Loucy (cell line): ENCODE measurements at regions not wholly inside any gene's neighbourhood (a gene's known extent, or its start where the extent isn't known, plus 50 kb on each side); places are given as distances from the start of the nearest gene placed in this dataset.

ENCODE experiments used
- H2AFZ ChIP-seq: fragments of 200-600 bp; sonication (generic); 2 replicates; pipeline ENCODE4 v1.6.0; 2016; ENCODE audit warnings: antibody characterized with exemption, mild to moderate bottlenecking, low read length, moderate library complexity
- H3F3A ChIP-seq: fragments of 200-600 bp; 2 replicates; pipeline ENCODE4 v1.6.0; 2016; ENCODE audit warnings: antibody characterized with exemption, low read depth, mild to moderate bottlenecking
- H3K27me3 ChIP-seq: fragments of 200-600 bp; sonication (generic); 2 replicates; pipeline ENCODE4 v1.6.1; 2014; ENCODE audit warnings: low read length, mild to moderate bottlenecking; ENCODE audit not compliant: insufficient read depth, poor library complexity, severe bottlenecking
- H3K36me3 ChIP-seq: fragments of 200-600 bp; sonication (generic); 2 replicates; pipeline ENCODE4 v1.6.1; 2016; ENCODE audit warnings: low read length; ENCODE audit not compliant: insufficient read depth
- H3K4me1 ChIP-seq: fragments of 200-600 bp; sonication (generic); 2 replicates; pipeline ENCODE4 v1.5.1; 2014; ENCODE audit warnings: low read length, mild to moderate bottlenecking; ENCODE audit not compliant: insufficient read depth, poor library complexity, severe bottlenecking
- H3K4me2 ChIP-seq: fragments of 200-600 bp; sonication (generic); 2 replicates; pipeline ENCODE4 v1.6.0; 2014; ENCODE audit warnings: antibody characterized with exemption, low read length, low read depth, mild to moderate bottlenecking; ENCODE audit not compliant: poor library complexity, severe bottlenecking
- H3K4me3 ChIP-seq: fragments of 200-600 bp; sonication (generic); 2 replicates; pipeline ENCODE4 v1.5.1; 2014; ENCODE audit warnings: low read length, mild to moderate bottlenecking, mixed read lengths; ENCODE audit not compliant: poor library complexity, severe bottlenecking
- H3K79me2 ChIP-seq: fragments of 200-600 bp; sonication (generic); 2 replicates; pipeline ENCODE4 v1.6.1; 2014; ENCODE audit warnings: low read length; ENCODE audit not compliant: insufficient read depth
- H3K9ac ChIP-seq: fragments of 200-600 bp; sonication (generic); 2 replicates; pipeline ENCODE4 v1.6.0; 2014; ENCODE audit warnings: mild to moderate bottlenecking, low read depth, low read length, moderate library complexity; ENCODE audit not compliant: poor library complexity, severe bottlenecking
- H3K9me2 ChIP-seq: fragments of 200-600 bp; sonication (generic); replicated peaks from 2 replicates; pipeline ENCODE4 v1.6.1; 2016; ENCODE audit warnings: low read depth, low read length, mixed read lengths
- H3K9me3 ChIP-seq: fragments of 200-600 bp; sonication (generic); 2 replicates; pipeline ENCODE4 v1.6.1; 2014; ENCODE audit warnings: mild to moderate bottlenecking, antibody characterized with exemption, low read length, low read depth; ENCODE audit not compliant: insufficient read depth
- H4K20me1 ChIP-seq: fragments of 200-600 bp; sonication (generic); 2 replicates; pipeline ENCODE4 v1.6.0; 2014; ENCODE audit warnings: antibody characterized with exemption, low read length, mild to moderate bottlenecking; ENCODE audit not compliant: insufficient read depth, poor library complexity, severe bottlenecking
- EZH2phosphoT487 ChIP-seq: fragments of 200-600 bp; IDR thresholded peaks from 2 replicates; pipeline ENCODE4 v1.6.1; 2018; ENCODE audit warnings: antibody characterized with exemption, mild to moderate bottlenecking, moderate library complexity, borderline replicate concordance
- TF ChIP-seq, protein P1 (sequence below): fragments of 200-600 bp; sonication (generic); conservative IDR thresholded peaks from 2 replicates; pipeline ENCODE4 v1.5.1; 2014; ENCODE audit warnings: mild to moderate bottlenecking, antibody characterized with exemption, low read length

DNA sequence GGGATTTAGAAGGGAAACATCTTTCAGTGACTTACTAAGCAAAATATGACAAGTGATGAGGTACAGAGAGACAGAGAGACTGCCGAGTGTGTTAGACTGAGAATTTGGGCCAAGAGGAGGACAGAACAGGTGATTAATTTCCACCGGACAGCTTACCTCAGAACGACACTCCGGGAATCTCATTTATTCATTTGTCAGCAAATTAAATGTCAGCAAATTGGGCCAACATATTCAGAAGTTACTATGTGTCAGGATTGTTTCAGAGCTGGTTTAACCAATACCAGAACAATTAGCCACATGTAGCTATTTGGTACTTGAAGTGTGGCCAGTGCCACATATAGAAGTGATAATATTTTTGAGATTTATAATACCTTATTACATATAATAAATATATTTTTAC, 232.6 kb upstream of the CNTN3 start:
- no peak overlapping the region for H3K4me2 ChIP-seq
- no peaks in the 10 kb centered on the region for H3K36me3 ChIP-seq
- no peaks in the 10 kb centered on the region for H3K9me2 ChIP-seq
- no peaks in the 10 kb centered on the region for H3K79me2 ChIP-seq
- no peaks in the 10 kb centered on the region for H3K9me3 ChIP-seq
- H4K20me1 ChIP-seq, result no peaks in the 10 kb centered on the region
- no peak for TF ChIP-seq EZH2phosphoT487
- TF ChIP-seq, protein P1, sequence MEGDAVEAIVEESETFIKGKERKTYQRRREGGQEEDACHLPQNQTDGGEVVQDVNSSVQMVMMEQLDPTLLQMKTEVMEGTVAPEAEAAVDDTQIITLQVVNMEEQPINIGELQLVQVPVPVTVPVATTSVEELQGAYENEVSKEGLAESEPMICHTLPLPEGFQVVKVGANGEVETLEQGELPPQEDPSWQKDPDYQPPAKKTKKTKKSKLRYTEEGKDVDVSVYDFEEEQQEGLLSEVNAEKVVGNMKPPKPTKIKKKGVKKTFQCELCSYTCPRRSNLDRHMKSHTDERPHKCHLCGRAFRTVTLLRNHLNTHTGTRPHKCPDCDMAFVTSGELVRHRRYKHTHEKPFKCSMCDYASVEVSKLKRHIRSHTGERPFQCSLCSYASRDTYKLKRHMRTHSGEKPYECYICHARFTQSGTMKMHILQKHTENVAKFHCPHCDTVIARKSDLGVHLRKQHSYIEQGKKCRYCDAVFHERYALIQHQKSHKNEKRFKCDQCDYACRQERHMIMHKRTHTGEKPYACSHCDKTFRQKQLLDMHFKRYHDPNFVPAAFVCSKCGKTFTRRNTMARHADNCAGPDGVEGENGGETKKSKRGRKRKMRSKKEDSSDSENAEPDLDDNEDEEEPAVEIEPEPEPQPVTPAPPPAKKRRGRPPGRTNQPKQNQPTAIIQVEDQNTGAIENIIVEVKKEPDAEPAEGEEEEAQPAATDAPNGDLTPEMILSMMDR, result no peak
- H3K9ac ChIP-seq, result no peak overlapping the region
- no peak overlapping the region for H2AFZ ChIP-seq
- no peaks in the 10 kb centered on the region for H3K27me3 ChIP-seq
- no peaks in the 10 kb centered on the region for H3F3A ChIP-seq
- no peaks in the 10 kb centered on the region for H3K4me1 ChIP-seq
- no peak overlapping the region for H3K4me3 ChIP-seq

DNA sequence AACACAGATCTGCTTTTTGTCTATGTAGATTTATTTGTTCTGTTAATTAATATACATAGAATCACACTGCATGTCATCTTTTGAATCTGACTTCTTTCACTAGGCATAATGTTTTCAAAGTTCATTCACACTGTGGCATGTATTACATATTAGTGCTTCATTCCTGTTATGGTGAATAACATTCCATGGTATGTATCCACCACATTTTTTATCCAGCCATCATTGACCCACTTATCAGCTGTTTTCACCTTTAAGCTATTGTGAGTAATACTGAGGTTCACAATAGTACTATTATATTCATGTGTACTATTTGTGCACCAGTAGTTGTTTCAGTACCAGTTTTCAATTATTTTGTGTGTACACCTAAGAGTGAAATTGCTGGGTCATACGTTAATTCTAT, 230.6 kb upstream of the CNTN3 start:
- H3K9ac ChIP-seq, result no peak overlapping the region
- H4K20me1 ChIP-seq, result no peaks in the 10 kb centered on the region
- no peak overlapping the region for H3K4me2 ChIP-seq
- H3K79me2 ChIP-seq, result no peaks in the 10 kb centered on the region
- H3K4me3 ChIP-seq, result no peak overlapping the region
- H3K9me2 ChIP-seq, result no peaks in the 10 kb centered on the region
- H3K9me3 ChIP-seq, result no peaks in the 10 kb centered on the region
- no peaks in the 10 kb centered on the region for H3K36me3 ChIP-seq
- no peak overlapping the region for H2AFZ ChIP-seq
- TF ChIP-seq, protein P1, result no peak
- TF ChIP-seq EZH2phosphoT487, result no peak
- no peaks in the 10 kb centered on the region for H3F3A ChIP-seq
- H3K27me3 ChIP-seq, result no peaks in the 10 kb centered on the region
- H3K4me1 ChIP-seq, result no peaks in the 10 kb centered on the region

DNA sequence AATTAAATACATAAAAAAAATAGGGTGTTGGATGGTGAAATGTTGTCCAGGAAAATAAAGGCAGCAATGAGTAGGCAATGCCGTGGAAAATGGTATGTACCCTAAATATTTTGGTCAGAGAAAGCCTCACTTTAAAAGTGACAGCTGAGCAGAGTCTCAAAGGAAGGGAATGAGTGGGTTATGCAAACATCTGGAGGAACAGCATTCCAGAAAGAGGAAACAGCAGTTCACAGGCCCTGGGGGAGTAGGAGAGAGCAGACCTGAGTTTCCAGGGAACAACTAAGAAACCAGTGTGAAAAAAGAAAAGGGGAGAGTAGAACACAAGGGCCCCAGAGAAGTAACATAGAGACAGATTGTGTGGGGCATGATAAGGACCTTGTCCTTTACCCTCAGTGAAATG, 230.0 kb upstream of the CNTN3 start:
- no peak for TF ChIP-seq EZH2phosphoT487
- TF ChIP-seq, protein P1, result no peak

More for the DNA sequence above, 230.0 kb upstream of the CNTN3 start:
- Histone ChIP-seq H3K79me2 (no peaks in the 10 kb centered on the region), H3K9ac (no peak overlapping the region), H4K20me1 (no peaks in the 10 kb centered on the region), H3K4me3 (no peak overlapping the region), H3K36me3 (no peaks in the 10 kb centered on the region), H3K27me3 (no peaks in the 10 kb centered on the region), H3K9me2 (no peaks in the 10 kb centered on the region), H3K4me1 (no peaks in the 10 kb centered on the region), H2AFZ (no peak overlapping the region), H3K9me3 (no peaks in the 10 kb centered on the region), H3K4me2 (no peak overlapping the region), H3F3A (no peaks in the 10 kb centered on the region)
